GM12878 (cell line): ENCODE measurements at regions not wholly inside any gene's neighbourhood (a gene's known extent, or its start where the extent isn't known, plus 50 kb on each side); places are given as distances from the start of the nearest gene placed in this dataset.

Experiments
- ATAC-seq: fragments of 200-7000 bp; cut with Tn5 transposase; 3 replicates; pipeline ENCODE4 v1.9.1; 2020; ENCODE audit warnings: mild to moderate bottlenecking, moderate library complexity
- BruUV-seq: library from RNA; stranded (reverse); fragments of 400-500 nt; replicated peaks from 2 replicates; lab custom pipeline; 2021; lab: Mats Ljungman, UMichigan
- CTCF ChIA-PET: fragments of 300-600 bp; sonication (Branson Sonifier 250); formaldehyde crosslinking; extraction: SDS; loops from one replicate; lab custom pipeline; 2021; ENCODE audit warnings: inconsistent platforms; lab: Yijun Ruan, JAX
- POLR2A ChIA-PET: fragments of 350-600 bp; formaldehyde crosslinking; extraction: SDS; loops from one replicate; lab custom pipeline; 2021; ENCODE audit warnings: inconsistent platforms; lab: Charles Lee
- RAD21 ChIA-PET: fragments of 300-600 bp; sonication (Branson Sonifier 250); formaldehyde crosslinking; loops from one replicate; lab custom pipeline; 2023; ENCODE audit warnings: antibody characterized with exemption; ENCODE audit not compliant: unreplicated experiment; lab: Charles Lee
- SMC1A ChIA-PET: fragments of 300-600 bp; sonication (Branson Sonifier 250); formaldehyde crosslinking; loops from one replicate; lab custom pipeline; 2023; ENCODE audit not compliant: unreplicated experiment, uncharacterized antibody; lab: Charles Lee
- DNase-seq: peaks from one replicate; pipeline ENCODE4 v3.0.0-alpha.2; 2011; ENCODE audit warnings: low read depth, low spot score
- FAIRE-seq: peaks from 3 replicates; lab custom pipeline; 2011; peaks lifted over from hg19 to GRCh38; lab: Jason Lieb, UNC
- H2AFZ ChIP-seq: 2 replicates; pipeline ENCODE4 v1.6.0; 2011; ENCODE audit warnings: low read depth, low read length, control low read depth; ENCODE audit not compliant: control insufficient read depth
- H3K27ac ChIP-seq: 2 replicates; pipeline ENCODE4 v1.5.1; 2011; ENCODE audit warnings: control low read depth; ENCODE audit not compliant: control insufficient read depth, insufficient read depth
- H3K27me3 ChIP-seq, 2 experiments: replicated peaks in 1 of 2; 2 replicates each; pipeline versions ENCODE4 v1.6.0 to v1.6.1; 2011; ENCODE audit warnings: low read length in 1 of 2; ENCODE audit not compliant: control insufficient read depth in 2 of 2, insufficient read depth in 2 of 2
- H3K36me3 ChIP-seq, 2 experiments: 2 replicates each; pipeline ENCODE4 v1.5.1; 2011; ENCODE audit warnings: low read length in 1 of 2; ENCODE audit not compliant: control insufficient read depth in 2 of 2, insufficient read depth in 2 of 2
- H3K4me1 ChIP-seq: 2 replicates; pipeline ENCODE4 v1.6.1; 2011; ENCODE audit warnings: mild to moderate bottlenecking, low read length, moderate library complexity, mixed read lengths; ENCODE audit not compliant: control insufficient read depth, insufficient read depth
- H3K4me2 ChIP-seq: 2 replicates; pipeline ENCODE4 v1.6.0; 2011; ENCODE audit warnings: control low read depth; ENCODE audit not compliant: control insufficient read depth, insufficient read depth
- H3K4me3 ChIP-seq: fragments of 200-600 bp; sonication (generic); 2 replicates; pipeline ENCODE4 v1.5.1; 2016
- H3K79me2 ChIP-seq: 2 replicates; pipeline ENCODE4 v1.6.0; 2011; ENCODE audit warnings: low read length; ENCODE audit not compliant: control insufficient read depth, insufficient read depth
- H3K9ac ChIP-seq: 2 replicates; pipeline ENCODE4 v1.8.0; 2011; ENCODE audit warnings: low read length, control low read depth, mixed read lengths; ENCODE audit not compliant: control insufficient read depth, insufficient read depth
- H3K9me3 ChIP-seq: replicated peaks from 3 replicates; pipeline ENCODE4 v1.5.1; 2011; ENCODE audit warnings: mild to moderate bottlenecking, low read length; ENCODE audit not compliant: control insufficient read depth, insufficient read depth
- H4K20me1 ChIP-seq: 2 replicates; pipeline ENCODE4 v1.6.0; 2011; ENCODE audit not compliant: control insufficient read depth, insufficient read depth
- CREB1 ChIP-seq: IDR thresholded peaks from 2 replicates; pipeline ENCODE4 v1.6.1; 2012; ENCODE audit warnings: low read depth, mild to moderate bottlenecking, inconsistent platforms
- JUND ChIP-seq: IDR thresholded peaks from 2 replicates; pipeline ENCODE4 v1.6.1; 2012; ENCODE audit warnings: low read depth, mild to moderate bottlenecking, low read length, improper control_type of control experiment, moderate library complexity
- MTA3 ChIP-seq: IDR thresholded peaks from 2 replicates; pipeline ENCODE4 v1.6.1; 2012; ENCODE audit warnings: low read length, inconsistent platforms, borderline replicate concordance
- WGBS: methylation state at CpG from one replicate; pipeline ENCODE4 v1.1.6; 2016; ENCODE audit warnings: low lambda C conversion rate; ENCODE audit not compliant: insufficient replicate concordance, insufficient coverage; ENCODE audit errors: missing lambda C conversion rate; 5-methylcytosine and 5-hydroxymethylcytosine counted together
- in situ Hi-C: fragments of 300-500 bp; cut with MboI; formaldehyde crosslinking; loops from 9 replicates; pipeline ENCODE4 v1.14.3; 2018; ENCODE audit warnings: mixed read lengths
- intact Hi-C: fragments of 100-400 bp; cut with micrococcal nuclease; formaldehyde crosslinking; loops from one replicate; pipeline ENCODE4 v1.14.2; 2022; ENCODE audit not compliant: unreplicated experiment

DNA sequence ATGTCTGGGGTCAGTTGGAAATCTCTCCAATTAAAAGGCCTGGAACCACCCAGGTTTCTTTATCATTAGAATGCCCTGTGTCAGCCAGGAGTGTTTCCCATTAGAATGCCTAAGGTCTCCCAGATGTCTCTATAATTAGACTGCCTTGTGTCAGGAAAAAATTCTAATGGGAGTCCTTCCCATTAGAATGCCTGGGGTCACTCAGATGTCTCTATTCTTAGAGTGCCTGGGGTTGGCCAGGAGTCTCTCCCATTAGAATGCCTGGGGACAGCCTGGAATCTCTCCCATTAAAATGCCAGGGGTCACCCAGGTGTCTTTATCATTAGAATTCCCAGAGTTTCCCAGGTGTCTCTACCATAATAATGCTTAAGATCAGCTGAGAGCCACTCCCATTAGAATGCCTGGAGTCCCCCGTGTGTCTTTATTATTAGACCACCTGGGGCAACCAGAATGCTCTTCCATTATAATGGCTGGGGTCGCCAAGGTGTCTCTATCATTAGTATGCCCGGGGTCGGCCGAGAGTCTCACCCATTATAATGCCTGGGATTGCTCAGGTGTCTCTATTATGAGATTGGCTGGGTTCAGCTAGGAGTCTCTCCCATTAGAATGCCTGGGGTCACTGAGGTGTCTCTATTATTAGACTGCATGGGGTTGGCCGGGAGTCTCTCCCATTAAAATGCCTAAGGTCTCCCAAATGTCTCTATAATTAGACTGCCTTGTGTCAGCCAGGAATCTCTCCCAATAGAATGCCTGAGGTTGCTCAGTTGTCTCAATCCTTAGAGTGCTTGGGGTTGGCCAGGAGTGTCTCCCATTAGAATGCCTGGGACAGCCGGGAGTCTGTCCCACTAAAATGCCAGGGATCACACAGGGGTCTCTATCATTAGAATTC is 2254.6 kb downstream of the TP53TG3F start:
- 9% methylated on average over 7 of the region's 7 CpGs for WGBS
- Histone ChIP-seq H3K27me3 (no peaks in the 10 kb centered on the region), H3K9me3 (no peaks in the 10 kb centered on the region; the same call in 2 of the 3 replicates), H3K79me2 (no peaks in the 10 kb centered on the region), H2AFZ (no peak overlapping the region), H4K20me1 (no peaks in the 10 kb centered on the region), H3K27ac (no peak overlapping the region), H3K9ac (no peak overlapping the region), H3K36me3 (no peaks in the 10 kb centered on the region), H3K4me3 (no peak overlapping the region), H3K4me1 (no peaks in the 10 kb centered on the region), H3K4me2 (no peak overlapping the region)
- SMC1A ChIA-PET, result no interaction called here
- RAD21 ChIA-PET, result no interaction called here
- ATAC-seq (no peak), DNase-seq (no peak), FAIRE-seq (no peak)
- in situ Hi-C loops (loop anchor here (25.0 kb wide), 2 partner anchors 127 to 423 kb away; no protein-coding TSS in a partner anchor), intact Hi-C loops (no loop called here)
- POLR2A ChIA-PET, result no interaction called here
- CTCF ChIA-PET, result no interaction called here
- no TSS peak for BruUV-seq
- TF ChIP-seq CREB1 (no peak), MTA3 (no peak)

DNA sequence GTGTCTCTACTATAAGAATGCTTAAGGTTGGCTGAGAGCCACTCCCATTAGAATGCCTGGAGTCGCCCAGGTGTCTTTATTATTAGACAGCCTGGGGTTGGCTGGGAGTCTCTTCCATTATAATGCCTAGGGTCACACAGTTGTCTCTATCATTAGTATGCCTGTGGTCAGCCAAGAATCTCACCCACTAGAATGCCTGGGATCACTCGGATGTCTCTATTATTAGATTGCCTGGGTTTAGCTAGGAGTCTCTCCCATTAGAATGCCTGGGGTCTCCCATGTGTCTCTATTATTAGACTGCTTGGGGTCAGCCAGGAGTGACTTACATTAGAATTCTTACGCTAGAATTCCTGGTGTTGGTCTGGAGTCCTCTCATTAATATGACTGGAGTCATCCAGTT is 2255.3 kb downstream of the TP53TG3F start:
- 3% methylated on average over 3 of the region's 3 CpGs for WGBS
- no peak for TF ChIP-seq JUND
- TF ChIP-seq, all 136 proteins: peak for 0
- Histone ChIP-seq H3K4me3 (no peak overlapping the region), H3K79me2 (no peaks in the 10 kb centered on the region), H3K27me3 (no peaks in the 10 kb centered on the region), H3K9me3 (no peaks in the 10 kb centered on the region; the same call in 2 of the 3 replicates), H3K36me3 (no peaks in the 10 kb centered on the region), H3K4me2 (no peak overlapping the region), H3K9ac (no peak overlapping the region), H2AFZ (no peak overlapping the region), H4K20me1 (no peaks in the 10 kb centered on the region), H3K27ac (no peak overlapping the region), H3K4me1 (no peaks in the 10 kb centered on the region)
- no peak for DNase-seq
- in situ Hi-C loops, result loop anchor here (25.0 kb wide), 2 partner anchors 127 to 423 kb away; no protein-coding TSS in a partner anchor
- ChIA-PET CTCF (no interaction called here), SMC1A (no interaction called here), RAD21 (no interaction called here), POLR2A (no interaction called here)
- no TSS peak for BruUV-seq
- no peak for FAIRE-seq
- no peak for ATAC-seq
- intact Hi-C loops, result no loop called here
